ENCODE measurements at regions not wholly inside any gene's neighbourhood (a gene's known extent, or its start where the extent isn't known, plus 50 kb on each side); places are given as distances from the start of the nearest gene placed in this dataset.

GRCh38 chr1:8239039-8239305, 78.9 kb upstream of the SLC45A1 start:
- Histone ChIP-seq H3K27ac (peak overlapping the region in 3 of 10 donors; percentile 9 to 60 (median 30)), H3K27me3 (peaks cover 0 to 8% (median 4%) of the 10 kb centered on the region in 7 donors), H3K9me3 (no peaks in the 10 kb centered on the region), H3K4me3 (no peak overlapping the region), H3K36me3 (no peaks in the 10 kb centered on the region), H3K4me1 (peaks cover 0 to 21% (median 0%) of the 10 kb centered on the region in 9 donors)
- intact Hi-C loops (cut with DNase I): loop anchor here in 3 of 10 donors (5.0 to 10.0 kb wide), 2 partner anchors 204 to 207 kb away; no protein-coding TSS in a partner anchor
- no peak for DNase-seq
- peak in 7 of 8 donors; percentile 61 to 84 (median 74) for ATAC-seq
- 77 to 82% methylated on average over 5 of the region's 5 CpGs for WGBS, 2 donors
- TF ChIP-seq CTCF (IDR thresholded peaks at IDR 0.05): peak in 8 of 9 donors; percentile 5 to 51 (median 35)

- Histone ChIP-seq H3K27ac (peak overlapping the region in 4 of 10 donors; percentile 25 to 60 (median 32)), H3K27me3 (peaks cover 0 to 9% (median 6%) of the 10 kb centered on the region in 7 donors), H3K9me3 (no peaks in the 10 kb centered on the region), H3K4me3 (peak overlapping the region in 2 of 10 donors; percentile 1 to 3), H3K4me1 (peaks cover 0 to 21% (median 0%) of the 10 kb centered on the region in 9 donors), H3K36me3 (no peaks in the 10 kb centered on the region)
- peak in 7 of 8 donors; percentile 32 to 72 (median 58) for ATAC-seq
- DNase-seq: no peak
- TF ChIP-seq CTCF (IDR thresholded peaks at IDR 0.05): no peak
- 58 to 61% methylated on average over 20 of the region's 20 CpGs for WGBS, 2 donors
- intact Hi-C loops (cut with DNase I): loop anchor here in 3 of 10 donors (5.0 to 10.0 kb wide), 2 partner anchors 204 to 206 kb away; no protein-coding TSS in a partner anchor
Measured at GRCh38 chr1:8238141-8239038, 79.5 kb upstream of the SLC45A1 start.

GRCh38 chr1:8232036-8232757, 85.7 kb upstream of the SLC45A1 start:
- no peak for ATAC-seq
- no peak for DNase-seq

More at GRCh38 chr1:8232036-8232757, 85.7 kb upstream of the SLC45A1 start:
- H3K9me3 ChIP-seq: no peaks in the 10 kb centered on the region
- no peak for TF ChIP-seq CTCF (IDR thresholded peaks at IDR 0.05)
- H3K36me3 ChIP-seq: no peaks in the 10 kb centered on the region
- H3K4me1 ChIP-seq: no peaks in the 10 kb centered on the region
- peaks cover 0 to 21% (median 12%) of the 10 kb centered on the region in 7 donors for H3K27me3 ChIP-seq
- intact Hi-C loops (cut with DNase I): loop anchor here in 2 of 10 donors (10.0 kb wide), 1 partner anchor 197 kb away; no protein-coding TSS in a partner anchor
- no peak overlapping the region for H3K27ac ChIP-seq
- H3K4me3 ChIP-seq: no peak overlapping the region
- WGBS, 2 donors: 44 to 45% methylated on average over 25 of the region's 25 CpGs
